COR-L47 (cell line): ENCODE measurements at regions not wholly inside any gene's neighbourhood (a gene's known extent, or its start where the extent isn't known, plus 50 kb on each side); places are given as distances from the start of the nearest gene placed in this dataset.

ENCODE experiments used
- DNase-seq: peaks from one replicate; lab custom pipeline; 2025; lab: John Stamatoyannopoulos, UW

- no peak for DNase-seq
These were observed 444.6 kb upstream of the DCN start for GRCh38 chr12:91627225-91627624.

DNA sequence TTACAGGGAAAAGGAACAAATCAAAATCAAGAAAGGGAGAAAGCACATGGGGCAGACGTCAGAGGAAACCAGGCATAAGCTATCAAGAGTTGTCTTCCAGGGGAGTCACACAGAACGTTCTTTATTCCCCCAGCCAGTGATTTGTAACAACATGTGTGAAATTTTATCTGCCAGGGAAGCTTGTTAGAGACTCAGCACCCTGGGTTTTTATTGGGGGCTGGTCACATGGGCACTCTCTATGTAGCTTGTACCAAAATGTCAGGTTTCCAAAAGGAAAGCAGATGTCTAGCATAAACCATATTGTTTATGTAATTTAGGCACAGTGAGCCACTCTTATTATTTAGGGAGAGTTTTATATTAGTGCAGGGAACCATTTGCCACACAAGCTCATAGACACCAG lies 440.4 kb upstream of the DCN start:
- no peak for DNase-seq

GRCh38 chr12:91622037-91622436 lies 439.4 kb upstream of the DCN start:
- no peak for DNase-seq

DNA sequence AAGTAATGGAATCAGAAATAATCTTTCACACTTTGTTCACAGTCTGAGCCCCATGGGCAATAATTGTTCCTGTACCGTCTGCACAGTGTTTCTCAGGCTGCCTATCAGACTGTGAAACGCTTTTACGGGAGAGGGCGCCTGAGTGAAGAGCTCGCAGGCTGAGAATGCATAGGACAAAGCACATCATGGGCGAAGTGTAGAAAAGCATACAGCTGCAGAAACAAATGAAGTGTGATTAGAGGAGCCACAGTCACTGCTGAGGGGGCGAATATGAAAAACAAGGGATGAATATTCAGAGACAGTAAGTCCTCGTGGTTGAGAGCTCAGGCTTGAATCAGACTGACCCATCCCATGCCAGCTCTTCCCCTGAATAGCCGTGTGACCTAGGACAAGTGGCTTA lies 438.4 kb upstream of the DCN start:
- DNase-seq = no peak

GRCh38 chr12:91620422-91620821 lies 437.8 kb upstream of the DCN start:
- DNase-seq = no peak

- no peak for DNase-seq
These were observed 435.7 kb upstream of the DCN start for GRCh38 chr12:91618281-91618680.

DNA sequence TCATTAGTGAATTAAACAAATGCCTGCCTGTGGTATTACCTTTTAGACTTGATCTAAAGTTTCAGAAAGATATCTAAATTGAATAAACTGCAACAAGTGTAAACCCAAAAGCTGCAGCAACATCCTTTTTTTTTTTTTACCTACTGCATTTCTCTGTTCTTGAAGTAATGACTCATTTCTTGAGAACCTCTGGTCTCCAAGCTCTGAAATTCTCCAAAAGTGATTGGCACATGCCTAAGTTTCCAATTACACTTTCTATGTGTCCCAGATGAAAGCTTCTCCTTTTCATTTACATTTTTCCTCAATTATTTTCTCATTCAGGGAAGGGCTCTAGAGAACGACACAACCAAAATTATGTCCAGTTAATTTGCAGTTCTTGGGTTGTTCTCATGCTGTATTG lies 435.2 kb upstream of the DCN start:
- no peak for DNase-seq

DNA sequence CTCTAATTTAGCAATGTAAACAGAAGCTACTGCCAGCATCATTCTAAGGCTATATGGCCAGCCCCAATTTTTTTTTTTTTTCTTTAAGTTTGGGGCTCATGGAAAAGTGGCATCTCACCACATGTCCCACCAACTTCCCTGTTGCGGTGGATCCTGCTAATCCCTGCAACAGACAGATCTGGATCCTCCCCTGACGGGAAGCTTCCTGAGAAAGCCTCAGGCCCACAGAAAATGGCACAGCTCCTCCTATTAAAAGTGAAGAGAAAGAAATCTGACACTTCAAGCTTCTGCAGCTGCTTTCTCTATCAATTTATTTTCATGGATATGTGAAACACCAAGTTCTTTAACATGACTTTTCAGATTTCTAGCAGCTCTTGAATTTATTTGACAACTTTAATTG lies 433.8 kb upstream of the DCN start:
- DNase-seq = no peak

DNA sequence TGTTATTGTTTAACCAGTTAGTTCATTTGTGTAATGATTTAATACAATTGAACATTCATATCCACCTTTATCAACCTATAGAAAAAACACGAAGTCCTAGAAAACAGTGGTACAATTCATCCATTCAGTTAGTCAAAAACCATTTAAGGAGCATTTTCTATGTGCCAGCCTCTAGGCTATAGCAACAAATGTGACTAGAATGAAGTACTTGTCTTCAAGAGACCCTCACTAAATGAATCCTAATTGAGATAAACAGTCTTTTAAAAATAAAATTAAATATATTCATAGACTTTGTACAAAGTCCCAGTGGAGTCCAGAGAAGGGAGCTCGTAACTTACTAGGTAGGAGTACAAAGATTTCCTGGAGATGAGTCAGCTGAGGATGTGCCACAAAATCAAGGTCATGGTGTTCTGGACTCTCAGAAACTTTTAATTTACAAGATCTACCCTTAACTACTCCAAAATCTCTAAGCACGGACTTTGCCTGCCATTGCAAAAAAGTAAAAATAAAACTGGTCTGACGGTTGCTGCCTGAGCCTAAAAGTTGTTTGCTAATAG lies 430.7 kb upstream of the DCN start:
- DNase-seq = no peak

DNA sequence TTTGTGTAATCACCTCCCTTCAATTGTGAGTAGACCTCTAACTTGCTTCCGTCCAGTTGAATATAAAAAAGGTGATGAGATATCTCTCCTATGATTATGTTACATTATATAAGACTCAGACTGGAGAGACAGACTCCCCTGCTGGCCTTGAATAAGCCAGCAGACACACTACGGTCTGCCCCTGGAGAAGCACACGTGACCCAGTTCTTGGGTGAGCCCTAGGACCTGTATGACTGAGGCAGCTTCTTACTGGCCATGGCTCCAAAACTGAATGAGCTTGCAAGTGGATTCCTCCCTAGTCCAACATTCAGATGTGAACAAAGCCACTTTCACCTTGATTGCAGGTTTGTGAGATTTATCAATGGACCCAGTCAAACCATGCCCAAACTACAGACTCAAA lies 427.9 kb upstream of the DCN start:
- no peak for DNase-seq

GRCh38 chr12:91609283-91609682 lies 426.7 kb upstream of the DCN start:
- no peak for DNase-seq

- no peak for DNase-seq
These were observed 425.9 kb upstream of the DCN start for GRCh38 chr12:91608542-91608941.

GRCh38 chr12:91606662-91607377 lies 424.2 kb upstream of the DCN start:
- DNase-seq = no peak

- no peak for DNase-seq
These were observed 422.3 kb upstream of the DCN start for GRCh38 chr12:91604897-91605296.

DNA sequence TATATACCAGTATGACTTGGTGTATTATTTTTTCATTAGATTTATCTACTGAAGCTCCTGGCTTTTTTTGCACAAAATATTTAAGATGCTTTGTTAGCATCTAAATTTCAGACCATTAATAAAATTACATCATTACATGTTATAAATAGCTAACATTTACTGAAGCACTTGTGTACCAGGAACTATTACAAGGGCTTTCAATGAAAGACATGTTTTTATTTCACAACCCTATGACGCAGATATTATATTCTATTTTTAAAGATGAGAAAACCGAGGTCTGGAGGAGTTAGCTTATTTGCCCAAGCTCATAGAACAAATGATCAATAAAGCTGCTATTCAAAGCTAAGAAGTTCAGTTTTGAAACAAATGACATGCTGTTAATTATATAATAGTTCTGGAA lies 420.4 kb upstream of the DCN start:
- no peak for DNase-seq

- no peak for DNase-seq
These were observed 418.4 kb upstream of the DCN start for GRCh38 chr12:91601054-91601453.

- no peak for DNase-seq
These were observed 412.1 kb upstream of the DCN start for GRCh38 chr12:91594715-91595114.

GRCh38 chr12:91591639-91591987 lies 409.0 kb upstream of the DCN start:
- DNase-seq = no peak

DNA sequence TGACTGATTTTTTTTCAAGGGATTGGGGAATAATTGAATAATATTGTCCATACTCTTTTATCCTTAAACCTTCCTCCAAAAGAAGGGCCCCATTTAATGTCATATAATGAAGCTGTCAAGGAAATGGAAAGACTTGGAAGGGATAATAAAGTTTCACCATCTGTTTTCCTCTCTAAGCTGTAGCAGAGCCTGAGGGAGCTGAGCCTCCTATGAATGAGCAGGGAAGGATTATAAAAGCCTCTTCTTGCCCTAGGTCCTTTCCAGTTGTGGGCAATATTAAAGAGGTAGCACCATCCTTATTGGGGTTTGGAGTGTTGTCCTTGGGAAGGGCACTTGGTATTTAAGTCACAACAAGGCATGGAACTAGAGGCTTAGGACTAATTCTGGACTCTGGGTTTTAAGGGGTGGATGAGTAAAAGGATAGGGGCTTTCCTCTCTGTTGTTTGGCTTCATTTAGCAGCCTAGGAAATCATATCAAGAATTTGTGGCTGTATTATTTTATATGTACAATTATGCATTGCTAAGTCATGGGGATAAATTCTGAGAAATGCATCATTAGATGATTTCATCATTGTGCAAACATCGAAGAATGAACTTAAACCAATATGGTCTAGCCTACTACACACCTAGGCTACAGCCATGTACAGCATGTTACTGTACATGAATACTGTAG lies 408.5 kb upstream of the DCN start:
- DNase-seq = no peak

- DNase-seq = no peak
These were observed 406.3 kb upstream of the DCN start for GRCh38 chr12:91588874-91589454.

GRCh38 chr12:91586015-91586414 lies 403.4 kb upstream of the DCN start:
- DNase-seq = no peak

- no peak for DNase-seq
These were observed 400.2 kb upstream of the DCN start for GRCh38 chr12:91582811-91583210.

- no peak for DNase-seq
These were observed 397.1 kb upstream of the DCN start for GRCh38 chr12:91579516-91580263.
